ENCODE measurements at regions not wholly inside any gene's neighbourhood (a gene's known extent, or its start where the extent isn't known, plus 50 kb on each side); places are given as distances from the start of the nearest gene placed in this dataset.

DNA sequence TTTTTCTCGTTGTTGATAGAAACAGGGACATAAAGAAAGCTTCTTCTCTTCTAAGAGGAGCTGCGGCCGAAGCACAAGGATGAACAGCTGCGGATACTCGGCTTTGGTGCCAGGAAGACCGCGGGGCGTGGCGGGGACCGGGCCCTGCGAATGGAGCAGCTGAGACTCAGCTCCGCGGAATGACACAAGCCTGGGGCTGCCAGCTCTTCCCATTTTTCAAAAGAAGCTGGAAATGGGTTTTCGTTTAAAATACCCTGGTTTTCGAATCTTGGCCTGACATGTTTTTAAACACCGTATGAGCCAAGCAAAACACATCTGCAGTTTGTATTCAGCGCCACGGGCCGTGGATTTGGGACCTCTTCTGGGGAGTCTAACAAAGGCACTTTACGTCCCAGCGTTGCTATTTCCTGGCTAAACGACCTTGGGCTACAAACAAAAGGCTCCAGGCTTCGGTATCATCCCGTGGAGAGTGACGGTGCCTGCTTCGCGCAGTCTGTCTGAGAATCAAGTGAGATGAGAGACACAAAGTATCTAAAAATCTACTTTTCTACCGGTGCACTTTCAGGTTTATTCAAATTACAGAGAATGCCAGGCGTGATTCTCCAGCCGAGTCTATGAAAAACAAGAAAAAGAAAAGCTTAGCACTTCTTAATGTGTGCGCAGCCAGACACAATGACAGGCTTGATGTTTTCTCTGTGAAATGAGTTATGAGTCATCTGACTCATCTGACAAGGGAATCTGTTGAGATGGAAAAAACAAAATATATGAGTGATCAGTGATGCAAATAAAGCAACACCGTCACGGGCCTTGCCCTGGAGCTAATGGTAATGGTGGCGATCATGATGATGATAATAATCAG lies 114.0 kb upstream of the TMEM132D start:
- CTCF ChIA-PET = no interaction called here
- no peaks in the 10 kb centered on the region for H3K27me3 ChIP-seq (ENCODE audit: control insufficient read depth, insufficient read depth, low read length)
- TF ChIP-seq, protein P1, sequence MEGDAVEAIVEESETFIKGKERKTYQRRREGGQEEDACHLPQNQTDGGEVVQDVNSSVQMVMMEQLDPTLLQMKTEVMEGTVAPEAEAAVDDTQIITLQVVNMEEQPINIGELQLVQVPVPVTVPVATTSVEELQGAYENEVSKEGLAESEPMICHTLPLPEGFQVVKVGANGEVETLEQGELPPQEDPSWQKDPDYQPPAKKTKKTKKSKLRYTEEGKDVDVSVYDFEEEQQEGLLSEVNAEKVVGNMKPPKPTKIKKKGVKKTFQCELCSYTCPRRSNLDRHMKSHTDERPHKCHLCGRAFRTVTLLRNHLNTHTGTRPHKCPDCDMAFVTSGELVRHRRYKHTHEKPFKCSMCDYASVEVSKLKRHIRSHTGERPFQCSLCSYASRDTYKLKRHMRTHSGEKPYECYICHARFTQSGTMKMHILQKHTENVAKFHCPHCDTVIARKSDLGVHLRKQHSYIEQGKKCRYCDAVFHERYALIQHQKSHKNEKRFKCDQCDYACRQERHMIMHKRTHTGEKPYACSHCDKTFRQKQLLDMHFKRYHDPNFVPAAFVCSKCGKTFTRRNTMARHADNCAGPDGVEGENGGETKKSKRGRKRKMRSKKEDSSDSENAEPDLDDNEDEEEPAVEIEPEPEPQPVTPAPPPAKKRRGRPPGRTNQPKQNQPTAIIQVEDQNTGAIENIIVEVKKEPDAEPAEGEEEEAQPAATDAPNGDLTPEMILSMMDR (IDR thresholded peaks at IDR 0.05; ENCODE audit: low read depth, low read length) = no peak
- DNase-seq (ENCODE audit: low read depth, low spot score) = no peak
- no peak overlapping the region for H3K4me3 ChIP-seq (ENCODE audit: low read depth, low read length)
- POLR2A ChIA-PET = no interaction called here
- H3K27ac ChIP-seq (ENCODE audit: low read depth, low read length) = no peak overlapping the region
- peaks cover 81% of the 10 kb centered on the region for H3K9me3 ChIP-seq (ENCODE audit: control insufficient read depth, insufficient read depth, low read length)

DNA sequence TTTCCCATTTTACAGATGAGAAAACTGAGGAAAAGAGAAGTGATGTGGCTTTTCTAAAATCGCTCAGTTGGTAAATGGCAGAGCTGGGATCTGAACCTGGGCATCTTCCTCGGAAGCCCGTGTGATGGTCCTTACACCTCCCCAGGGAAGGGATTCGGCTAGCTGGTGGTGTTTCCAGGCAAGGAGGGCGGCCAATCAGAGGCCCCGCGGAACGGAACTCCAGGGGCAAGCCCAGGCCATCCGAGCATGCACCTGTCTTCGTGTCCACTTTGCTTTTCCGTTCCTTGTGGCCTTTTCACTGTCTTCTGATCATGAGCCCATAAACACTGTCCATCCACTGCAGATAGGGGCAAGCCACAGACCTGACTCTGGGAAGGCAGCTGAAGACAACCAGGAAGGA lies 114.8 kb upstream of the TMEM132D start:
- ChIA-PET CTCF (no interaction called here), POLR2A (no interaction called here)
- Histone ChIP-seq H3K4me3 (ENCODE audit: low read depth, low read length) (no peak overlapping the region), H3K27me3 (ENCODE audit: control insufficient read depth, insufficient read depth, low read length) (no peaks in the 10 kb centered on the region), H3K9me3 (ENCODE audit: control insufficient read depth, insufficient read depth, low read length) (peaks cover 76% of the 10 kb centered on the region), H3K27ac (ENCODE audit: low read depth, low read length) (no peak overlapping the region)
- TF ChIP-seq, protein P1 (IDR thresholded peaks at IDR 0.05; ENCODE audit: low read depth, low read length) = no peak
- no peak for DNase-seq (ENCODE audit: low read depth, low spot score)

DNA sequence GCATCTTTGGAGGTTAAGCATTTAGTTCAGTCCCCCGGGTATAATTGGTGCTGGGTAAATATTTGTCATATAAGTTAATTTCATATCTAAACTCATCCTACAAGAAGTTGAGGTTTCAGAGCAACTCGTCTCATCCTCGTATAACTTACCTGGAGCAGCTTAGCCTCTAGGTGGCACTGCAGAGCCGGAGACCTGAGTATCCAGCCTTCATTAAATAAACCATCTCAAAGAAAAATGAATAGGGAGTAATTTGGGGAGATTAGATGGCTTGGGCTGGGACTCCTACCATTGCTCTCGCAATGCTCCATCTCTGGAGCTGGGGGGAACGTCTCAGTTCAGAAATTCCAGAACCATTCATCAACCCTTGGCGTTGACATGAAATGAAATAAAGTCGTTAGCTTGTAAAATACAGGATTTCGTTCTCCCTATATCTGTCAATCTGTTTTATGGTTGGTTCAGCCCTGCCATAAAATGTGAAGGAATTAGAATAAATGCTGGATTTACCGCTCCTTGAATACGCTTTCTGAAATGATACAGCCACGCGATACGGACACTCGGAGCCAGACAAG lies 122.9 kb upstream of the TMEM132D start:
- Histone ChIP-seq H3K9me3 (ENCODE audit: control insufficient read depth, insufficient read depth, low read length) (peaks cover 55% of the 10 kb centered on the region), H3K27ac (ENCODE audit: low read depth, low read length) (no peak overlapping the region), H3K4me3 (ENCODE audit: low read depth, low read length) (no peak overlapping the region), H3K27me3 (ENCODE audit: control insufficient read depth, insufficient read depth, low read length) (no peaks in the 10 kb centered on the region)
- ChIA-PET POLR2A (no interaction called here), CTCF (no interaction called here)
- no peak for DNase-seq (ENCODE audit: low read depth, low spot score)
- TF ChIP-seq, protein P1 (IDR thresholded peaks at IDR 0.05; ENCODE audit: low read depth, low read length) = no peak

DNA sequence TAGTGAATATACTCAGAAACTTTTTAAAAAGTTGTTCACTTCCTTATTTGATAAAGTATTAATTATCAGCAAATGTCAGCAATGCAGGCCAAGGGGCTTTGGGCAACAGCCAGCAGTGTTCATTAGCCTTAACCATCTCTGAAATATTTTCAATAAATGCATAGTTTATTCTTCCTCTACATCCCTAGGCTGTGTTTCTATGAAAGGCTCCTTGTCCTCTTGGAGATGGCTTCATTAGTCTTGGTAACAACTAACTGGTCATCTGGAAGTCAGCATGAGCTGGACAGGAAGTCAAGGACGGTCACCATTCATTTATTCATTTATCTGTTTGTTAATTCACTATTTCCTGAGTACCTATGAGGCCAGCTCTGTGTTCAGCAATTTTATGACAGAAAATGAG lies 124.0 kb upstream of the TMEM132D start:
- Histone ChIP-seq H3K9me3 (ENCODE audit: control insufficient read depth, insufficient read depth, low read length) (peaks cover 49% of the 10 kb centered on the region), H3K27ac (ENCODE audit: low read depth, low read length) (no peak overlapping the region), H3K4me3 (ENCODE audit: low read depth, low read length) (no peak overlapping the region), H3K27me3 (ENCODE audit: control insufficient read depth, insufficient read depth, low read length) (no peaks in the 10 kb centered on the region)
- POLR2A ChIA-PET = no interaction called here
- DNase-seq (ENCODE audit: low read depth, low spot score) = no peak
- TF ChIP-seq, protein P1 (IDR thresholded peaks at IDR 0.05; ENCODE audit: low read depth, low read length) = no peak
- CTCF ChIA-PET = no interaction called here

DNA sequence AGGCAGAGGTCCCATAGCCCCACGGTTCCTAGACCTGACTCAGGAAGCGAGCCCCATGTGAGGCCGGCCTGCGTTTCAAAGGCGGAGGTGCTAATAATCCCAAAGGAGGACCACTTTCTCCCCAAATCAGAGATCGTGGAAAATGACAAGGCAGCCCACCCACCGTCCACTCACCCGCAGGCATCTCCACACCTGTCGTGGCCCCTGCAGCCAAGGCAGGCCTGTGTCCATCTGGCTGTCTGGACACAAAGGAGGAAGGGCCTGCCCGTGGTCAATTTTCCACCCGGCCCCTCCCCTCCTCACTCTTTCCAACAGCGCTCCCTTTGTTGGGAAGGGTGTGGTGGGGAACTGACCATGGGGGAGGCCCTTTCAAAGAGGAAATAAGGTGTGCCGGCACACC lies 125.3 kb upstream of the TMEM132D start:
- TF ChIP-seq, protein P1 (IDR thresholded peaks at IDR 0.05; ENCODE audit: low read depth, low read length) = no peak
- Histone ChIP-seq H3K27me3 (ENCODE audit: control insufficient read depth, insufficient read depth, low read length) (no peaks in the 10 kb centered on the region), H3K9me3 (ENCODE audit: control insufficient read depth, insufficient read depth, low read length) (peaks cover 48% of the 10 kb centered on the region), H3K27ac (ENCODE audit: low read depth, low read length) (no peak overlapping the region), H3K4me3 (ENCODE audit: low read depth, low read length) (no peak overlapping the region)
- no peak for DNase-seq (ENCODE audit: low read depth, low spot score)
- POLR2A ChIA-PET = no interaction called here
- CTCF ChIA-PET = no interaction called here

Data from AG04450 (cell line).